HL-60 (cell line): ENCODE measurements at regions not wholly inside any gene's neighbourhood (a gene's known extent, or its start where the extent isn't known, plus 50 kb on each side); places are given as distances from the start of the nearest gene placed in this dataset.

ENCODE experiments used
- DNase-seq, 2 experiments: peaks; one replicate each; pipeline ENCODE4 v3.0.0-alpha.2; 2010 to 2020; ENCODE audit warnings: low read depth in 1 of 2, low spot score in 1 of 2
- H3K27ac ChIP-seq: fragments of 250-450 bp; sonication (Bioruptor Pico); replicated peaks from 2 replicates; pipeline ENCODE4 v1.5.1; 2020; ENCODE audit warnings: mild to moderate bottlenecking, moderate library complexity
- H3K27me3 ChIP-seq: fragments of 250-450 bp; sonication (Bioruptor Pico); 2 replicates; pipeline ENCODE4 v1.5.1; 2021; ENCODE audit warnings: mild to moderate bottlenecking, moderate library complexity; ENCODE audit not compliant: insufficient read depth, poor library complexity, severe bottlenecking
- H3K4me3 ChIP-seq: replicated peaks from 2 replicates; pipeline ENCODE4 v1.5.1; 2011; ENCODE audit warnings: mild to moderate bottlenecking, control low read depth, low read length; ENCODE audit not compliant: insufficient read depth
- CTCF ChIP-seq: IDR thresholded peaks from one replicate; pipeline ENCODE4 v1.5.1; 2011; ENCODE audit warnings: low read length, control low read depth, inconsistent platforms; ENCODE audit not compliant: insufficient read depth
- GABPA ChIP-seq: IDR thresholded peaks from 2 replicates; pipeline ENCODE4 v1.6.1; 2012; ENCODE audit warnings: low read depth
- POLR2AphosphoS5 ChIP-seq: IDR thresholded peaks from 2 replicates; pipeline ENCODE4 v1.6.1; 2012; ENCODE audit warnings: low read depth
- REST ChIP-seq: IDR thresholded peaks from 2 replicates; pipeline ENCODE4 v1.6.1; 2012; ENCODE audit warnings: low read depth; ENCODE audit not compliant: insufficient replicate concordance
- SPI1 ChIP-seq: IDR thresholded peaks from 2 replicates; pipeline ENCODE4 v1.6.1; 2012; ENCODE audit warnings: low read depth, mild to moderate bottlenecking, borderline replicate concordance

- no peaks in the 10 kb centered on the region for H3K27me3 ChIP-seq
- H3K4me3 ChIP-seq, result no peak overlapping the region
- no peak overlapping the region for H3K27ac ChIP-seq
- DNase-seq, result peak; percentile 22 to 37
- TF ChIP-seq CTCF (no peak), SPI1 (peak; percentile 84)
These were observed 135.9 kb downstream of the ITGB8 start for GRCh38 chr7:20466543-20467021.

- TF ChIP-seq GABPA (no peak), CTCF (no peak), SPI1 (no peak), POLR2AphosphoS5 (no peak), REST (no peak)
- Histone ChIP-seq H3K27me3 (no peaks in the 10 kb centered on the region), H3K4me3 (no peak overlapping the region), H3K27ac (no peak overlapping the region)
- no peak for DNase-seq
These were observed 139.4 kb downstream of the ITGB8 start for GRCh38 chr7:20470082-20470481.

GRCh38 chr7:20470726-20471125, 140.0 kb downstream of the ITGB8 start:
- TF ChIP-seq SPI1, result peak; percentile 60; the same call in 1 of the 2 replicates
- TF ChIP-seq CTCF, result no peak
- peak in 1 of 2 experiments; percentile 77 for DNase-seq
- no peak overlapping the region for H3K4me3 ChIP-seq
- H3K27me3 ChIP-seq, result no peaks in the 10 kb centered on the region
- peak overlapping the region; percentile 40; the same call in 1 of the 2 replicates for H3K27ac ChIP-seq

GRCh38 chr7:20474249-20474648, 141.2 kb upstream of the ABCB5 start:
- TF ChIP-seq SPI1 (no peak), REST (no peak), GABPA (no peak), CTCF (no peak), POLR2AphosphoS5 (no peak)
- no peak overlapping the region for H3K27ac ChIP-seq
- no peak for DNase-seq
- H3K4me3 ChIP-seq, result no peak overlapping the region
- H3K27me3 ChIP-seq, result no peaks in the 10 kb centered on the region
